Endothelial cell (in vitro differentiated cells): ENCODE measurements at regions not wholly inside any gene's neighbourhood (a gene's known extent, or its start where the extent isn't known, plus 50 kb on each side); places are given as distances from the start of the nearest gene placed in this dataset.

Experiments
- DNase-seq: peaks from one replicate; pipeline ENCODE4 v3.0.0; 2021; ENCODE audit warnings: low spot score
- H3K27ac Mint-ChIP-seq: one replicate; pipeline ENCODE4 v1.8.0; 2021; ENCODE audit warnings: mixed read lengths, inconsistent platforms; ENCODE audit not compliant: unreplicated experiment
- H3K27me3 Mint-ChIP-seq: one replicate; pipeline ENCODE4 v1.8.0; 2021; ENCODE audit warnings: mild to moderate bottlenecking, moderate library complexity, mixed read lengths, inconsistent platforms; ENCODE audit not compliant: unreplicated experiment
- H3K36me3 Mint-ChIP-seq: one replicate; pipeline ENCODE4 v1.8.0; 2021; ENCODE audit warnings: mild to moderate bottlenecking, low read depth, mixed read lengths, inconsistent platforms; ENCODE audit not compliant: unreplicated experiment
- H3K4me1 Mint-ChIP-seq: one replicate; pipeline ENCODE4 v1.8.0; 2021; ENCODE audit warnings: mild to moderate bottlenecking, mixed read lengths, inconsistent platforms; ENCODE audit not compliant: unreplicated experiment
- H3K4me3 Mint-ChIP-seq: one replicate; pipeline ENCODE4 v1.8.0; 2021; ENCODE audit warnings: mild to moderate bottlenecking, mixed read lengths, inconsistent platforms; ENCODE audit not compliant: unreplicated experiment
- H3K9me3 Mint-ChIP-seq: one replicate; pipeline ENCODE4 v1.8.0; 2021; ENCODE audit warnings: mixed read lengths, inconsistent platforms; ENCODE audit not compliant: unreplicated experiment
- TF ChIP-seq, protein P1 (sequence below): fragments of 200-600 bp; sonication (generic); IDR thresholded peaks from one replicate; pipeline ENCODE4 v1.5.0; 2021; ENCODE audit warnings: antibody characterized with exemption; ENCODE audit not compliant: unreplicated experiment

DNA sequence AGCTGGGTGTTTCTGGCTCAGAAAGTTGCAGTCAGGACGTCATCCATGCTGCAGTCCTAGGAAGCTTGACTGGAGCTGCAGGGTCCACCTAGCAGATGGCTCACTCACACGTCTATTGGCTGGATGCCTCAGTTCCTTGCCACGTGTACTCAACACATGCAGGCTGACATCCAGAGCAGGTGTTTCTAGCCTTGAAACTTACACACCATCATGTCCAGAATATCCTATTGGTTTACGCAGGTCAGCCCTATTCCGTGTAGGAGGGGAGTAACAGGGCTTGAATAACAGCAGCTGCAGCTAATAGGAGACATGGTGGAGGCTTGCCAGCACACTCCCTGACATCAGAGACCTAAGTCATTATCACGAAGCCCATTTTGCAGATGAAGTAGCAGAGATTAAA is 473.5 kb downstream of the ACTL7B start:
- Mint-ChIP-seq H3K36me3 (no peaks in the 10 kb centered on the region), H3K4me3 (no peak overlapping the region), H3K9me3 (no peaks in the 10 kb centered on the region), H3K27me3 (peaks cover 2% of the 10 kb centered on the region), H3K4me1 (no peaks in the 10 kb centered on the region), H3K27ac (no peak overlapping the region)
- TF ChIP-seq, protein P1, sequence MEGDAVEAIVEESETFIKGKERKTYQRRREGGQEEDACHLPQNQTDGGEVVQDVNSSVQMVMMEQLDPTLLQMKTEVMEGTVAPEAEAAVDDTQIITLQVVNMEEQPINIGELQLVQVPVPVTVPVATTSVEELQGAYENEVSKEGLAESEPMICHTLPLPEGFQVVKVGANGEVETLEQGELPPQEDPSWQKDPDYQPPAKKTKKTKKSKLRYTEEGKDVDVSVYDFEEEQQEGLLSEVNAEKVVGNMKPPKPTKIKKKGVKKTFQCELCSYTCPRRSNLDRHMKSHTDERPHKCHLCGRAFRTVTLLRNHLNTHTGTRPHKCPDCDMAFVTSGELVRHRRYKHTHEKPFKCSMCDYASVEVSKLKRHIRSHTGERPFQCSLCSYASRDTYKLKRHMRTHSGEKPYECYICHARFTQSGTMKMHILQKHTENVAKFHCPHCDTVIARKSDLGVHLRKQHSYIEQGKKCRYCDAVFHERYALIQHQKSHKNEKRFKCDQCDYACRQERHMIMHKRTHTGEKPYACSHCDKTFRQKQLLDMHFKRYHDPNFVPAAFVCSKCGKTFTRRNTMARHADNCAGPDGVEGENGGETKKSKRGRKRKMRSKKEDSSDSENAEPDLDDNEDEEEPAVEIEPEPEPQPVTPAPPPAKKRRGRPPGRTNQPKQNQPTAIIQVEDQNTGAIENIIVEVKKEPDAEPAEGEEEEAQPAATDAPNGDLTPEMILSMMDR = no peak
- no peak for DNase-seq

DNA sequence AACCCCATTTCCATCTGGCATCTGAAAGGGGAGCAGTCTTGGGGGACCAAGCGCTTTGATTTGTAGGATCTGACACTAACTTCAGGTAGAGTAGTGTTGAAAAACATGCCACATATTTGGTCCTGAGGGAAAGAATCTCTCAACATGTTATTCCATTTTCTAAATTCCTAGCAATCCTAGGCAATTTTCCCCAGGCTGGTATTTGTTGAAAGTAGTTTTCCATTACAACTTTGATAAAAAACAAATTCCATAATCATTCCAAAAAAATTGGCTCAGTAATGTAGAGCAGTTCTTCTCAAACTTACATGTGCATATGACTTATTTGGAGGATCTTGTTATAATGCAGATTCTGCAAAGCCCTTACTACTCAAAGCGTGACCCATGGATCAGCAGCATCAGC is 477.9 kb downstream of the ACTL7B start:
- H3K4me3 Mint-ChIP-seq = no peak overlapping the region
- H3K4me1 Mint-ChIP-seq = no peaks in the 10 kb centered on the region
- TF ChIP-seq, protein P1 = no peak
- no peaks in the 10 kb centered on the region for H3K9me3 Mint-ChIP-seq
- no peak overlapping the region for H3K27ac Mint-ChIP-seq
- peaks cover 2% of the 10 kb centered on the region for H3K27me3 Mint-ChIP-seq
- H3K36me3 Mint-ChIP-seq = no peaks in the 10 kb centered on the region
- no peak for DNase-seq

- no peak overlapping the region for H3K27ac Mint-ChIP-seq
- TF ChIP-seq, protein P1 = no peak
- no peaks in the 10 kb centered on the region for H3K36me3 Mint-ChIP-seq
- H3K4me1 Mint-ChIP-seq = no peaks in the 10 kb centered on the region
- H3K9me3 Mint-ChIP-seq = no peaks in the 10 kb centered on the region
- DNase-seq = no peak
- no peak overlapping the region for H3K4me3 Mint-ChIP-seq
- peaks cover 2% of the 10 kb centered on the region for H3K27me3 Mint-ChIP-seq
These were observed 478.4 kb downstream of the ACTL7B start for GRCh38 chr9:108377382-108377781.

GRCh38 chr9:108376140-108376539 is 479.6 kb downstream of the ACTL7B start:
- Mint-ChIP-seq H3K4me1 (no peaks in the 10 kb centered on the region), H3K4me3 (no peak overlapping the region)
- DNase-seq = no peak

DNA sequence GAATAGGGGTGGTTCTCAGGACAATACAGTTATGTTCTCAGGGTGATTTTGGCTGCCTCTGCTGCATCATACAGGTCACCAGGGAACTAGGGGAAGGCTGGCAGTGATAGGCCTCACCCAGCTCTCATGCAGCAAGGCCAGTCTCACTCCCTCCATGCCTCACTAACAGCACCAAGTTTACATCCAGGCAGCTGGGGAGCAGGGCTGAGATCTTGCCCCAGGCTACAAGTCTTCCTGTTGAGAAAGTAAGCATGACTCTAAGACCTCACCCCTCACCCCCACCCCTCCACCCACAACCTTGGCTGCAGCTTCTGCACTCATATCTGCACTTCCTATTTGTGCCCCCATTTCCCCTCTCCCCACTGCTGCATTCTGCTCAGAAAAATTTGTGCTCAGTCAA is 481.2 kb downstream of the ACTL7B start:
- H3K9me3 Mint-ChIP-seq = no peaks in the 10 kb centered on the region
- H3K36me3 Mint-ChIP-seq = no peaks in the 10 kb centered on the region
- H3K4me1 Mint-ChIP-seq = no peaks in the 10 kb centered on the region
- H3K4me3 Mint-ChIP-seq = no peak overlapping the region
- no peak overlapping the region for H3K27ac Mint-ChIP-seq
- H3K27me3 Mint-ChIP-seq = no peaks in the 10 kb centered on the region
- TF ChIP-seq, protein P1 = no peak
- no peak for DNase-seq

More at GRCh38 chr9:108376140-108376539, 479.6 kb downstream of the ACTL7B start:
- H3K27ac Mint-ChIP-seq = no peak overlapping the region
- no peaks in the 10 kb centered on the region for H3K36me3 Mint-ChIP-seq
- TF ChIP-seq, protein P1 = no peak
- peaks cover 2% of the 10 kb centered on the region for H3K27me3 Mint-ChIP-seq
- no peaks in the 10 kb centered on the region for H3K9me3 Mint-ChIP-seq
